ENCODE measurements at regions not wholly inside any gene's neighbourhood (a gene's known extent, or its start where the extent isn't known, plus 50 kb on each side); places are given as distances from the start of the nearest gene placed in this dataset.

DNA sequence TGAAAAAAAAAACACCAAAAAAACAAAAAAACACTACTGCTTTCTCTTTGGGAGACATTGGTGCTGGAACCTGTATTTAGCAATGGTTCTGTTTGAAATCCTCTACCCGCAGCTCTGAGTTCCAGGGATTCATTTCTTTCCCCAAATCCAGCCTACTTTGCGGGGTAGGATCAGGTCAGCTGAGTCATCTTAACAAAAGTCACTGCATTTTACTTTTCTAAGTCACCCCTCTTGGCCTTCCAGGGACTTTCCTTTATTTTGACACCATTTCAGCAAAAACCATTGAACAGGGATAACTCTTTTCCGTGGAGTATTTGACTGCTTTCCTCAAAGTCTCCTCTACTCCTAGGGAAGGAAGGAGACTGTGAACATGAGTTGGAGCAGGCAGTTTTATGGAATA is 837.6 kb downstream of the MAFB start:
- TF ChIP-seq POLR2AphosphoS5 (IDR thresholded peaks at IDR 0.05; ENCODE audit: insufficient read depth in 1 of 2, low read depth in 1 of 2) = no peak
- TF ChIP-seq POLR2A (IDR thresholded peaks at IDR 0.05) = no peak
- TF ChIP-seq, protein P1, sequence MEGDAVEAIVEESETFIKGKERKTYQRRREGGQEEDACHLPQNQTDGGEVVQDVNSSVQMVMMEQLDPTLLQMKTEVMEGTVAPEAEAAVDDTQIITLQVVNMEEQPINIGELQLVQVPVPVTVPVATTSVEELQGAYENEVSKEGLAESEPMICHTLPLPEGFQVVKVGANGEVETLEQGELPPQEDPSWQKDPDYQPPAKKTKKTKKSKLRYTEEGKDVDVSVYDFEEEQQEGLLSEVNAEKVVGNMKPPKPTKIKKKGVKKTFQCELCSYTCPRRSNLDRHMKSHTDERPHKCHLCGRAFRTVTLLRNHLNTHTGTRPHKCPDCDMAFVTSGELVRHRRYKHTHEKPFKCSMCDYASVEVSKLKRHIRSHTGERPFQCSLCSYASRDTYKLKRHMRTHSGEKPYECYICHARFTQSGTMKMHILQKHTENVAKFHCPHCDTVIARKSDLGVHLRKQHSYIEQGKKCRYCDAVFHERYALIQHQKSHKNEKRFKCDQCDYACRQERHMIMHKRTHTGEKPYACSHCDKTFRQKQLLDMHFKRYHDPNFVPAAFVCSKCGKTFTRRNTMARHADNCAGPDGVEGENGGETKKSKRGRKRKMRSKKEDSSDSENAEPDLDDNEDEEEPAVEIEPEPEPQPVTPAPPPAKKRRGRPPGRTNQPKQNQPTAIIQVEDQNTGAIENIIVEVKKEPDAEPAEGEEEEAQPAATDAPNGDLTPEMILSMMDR (IDR thresholded peaks at IDR 0.05) = no peak
- DNase-seq (ENCODE audit: extremely low spot score in 2 of 2) = no peak
- peaks cover 20% of the 10 kb centered on the region for H3K4me1 ChIP-seq
- intact Hi-C loops (cut with DNase I) = no loop called here
- H3K36me3 ChIP-seq = no peaks in the 10 kb centered on the region
- no peak overlapping the region for H3K27ac ChIP-seq
- H3K27me3 ChIP-seq = no peaks in the 10 kb centered on the region
- no peaks in the 10 kb centered on the region for H3K9me3 ChIP-seq
- H3K4me3 ChIP-seq = no peak overlapping the region

DNA sequence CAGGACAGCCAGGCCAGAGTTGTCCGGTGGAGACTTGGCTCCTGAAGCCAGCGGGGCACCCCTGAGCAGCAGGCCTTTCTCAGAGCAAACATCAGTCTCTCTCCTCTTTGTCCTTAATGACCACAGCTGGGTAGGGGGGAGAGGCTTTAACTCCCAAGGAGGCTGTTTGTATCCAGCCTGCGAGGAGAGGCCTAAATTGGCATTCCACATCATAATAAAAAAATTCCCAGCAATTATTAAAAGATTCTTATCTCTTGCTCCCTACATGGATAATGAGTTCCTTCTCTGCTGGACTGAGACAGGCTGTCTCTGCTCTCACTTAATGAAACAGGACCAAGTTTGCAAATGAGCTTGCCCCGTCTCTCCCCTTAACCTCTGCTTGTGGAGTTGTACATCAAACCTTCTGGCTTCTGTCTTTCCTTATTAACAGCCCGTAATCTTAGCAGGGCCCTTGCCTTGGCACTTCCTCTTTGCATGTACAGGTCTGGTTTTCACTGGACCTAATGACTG is 838.2 kb downstream of the MAFB start:
- intact Hi-C loops (cut with DNase I) = no loop called here
- TF ChIP-seq POLR2A (IDR thresholded peaks at IDR 0.05) = no peak
- no peak for TF ChIP-seq POLR2AphosphoS5 (IDR thresholded peaks at IDR 0.05; ENCODE audit: insufficient read depth in 1 of 2, low read depth in 1 of 2)
- TF ChIP-seq, protein P1 (IDR thresholded peaks at IDR 0.05) = no peak
- no peaks in the 10 kb centered on the region for H3K27me3 ChIP-seq
- H3K4me1 ChIP-seq = peaks cover 20% of the 10 kb centered on the region
- H3K4me3 ChIP-seq = no peak overlapping the region
- no peak for DNase-seq (ENCODE audit: extremely low spot score in 2 of 2)
- no peak overlapping the region for H3K27ac ChIP-seq
- no peaks in the 10 kb centered on the region for H3K36me3 ChIP-seq
- no peaks in the 10 kb centered on the region for H3K9me3 ChIP-seq

DNA sequence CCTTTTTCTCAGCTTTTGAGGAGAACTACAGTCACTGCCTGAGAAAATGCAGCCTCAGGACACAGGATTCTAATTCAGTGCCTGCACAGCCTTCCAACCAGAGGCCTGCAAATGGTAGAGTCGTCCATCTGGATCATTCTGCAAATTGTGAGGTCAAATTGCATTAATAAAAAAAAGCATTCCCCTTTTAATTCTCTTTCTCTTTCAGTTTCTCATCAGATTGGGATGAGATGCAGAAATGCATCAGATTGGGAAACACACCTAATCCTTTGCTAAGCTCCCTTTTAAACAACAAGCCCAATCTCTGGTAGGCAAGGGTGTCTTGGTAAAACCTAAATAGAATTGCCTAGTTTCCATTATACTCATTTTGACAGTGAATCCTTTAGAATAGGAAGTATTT is 838.8 kb downstream of the MAFB start:
- no peak overlapping the region for H3K27ac ChIP-seq

DNA sequence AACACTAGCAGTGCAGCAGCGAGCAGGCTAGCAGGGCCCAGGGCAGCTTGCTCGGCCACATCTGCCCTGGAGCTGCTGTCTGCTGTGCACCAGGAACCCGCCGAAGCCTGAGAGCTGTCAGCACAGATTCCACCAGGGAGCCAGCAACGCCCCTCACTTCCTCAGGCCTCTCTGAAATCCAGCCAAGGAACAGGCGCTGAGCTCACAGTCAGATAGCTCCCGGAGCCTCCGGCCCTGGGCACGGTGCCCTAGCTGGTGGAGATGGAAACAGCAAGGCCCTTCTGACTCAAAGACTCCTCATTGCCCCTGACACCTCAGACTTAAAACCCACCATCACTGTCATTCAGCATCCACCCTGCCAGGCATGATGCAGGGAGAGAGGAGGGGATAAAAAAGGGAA is 839.4 kb downstream of the MAFB start:
- DNase-seq (ENCODE audit: extremely low spot score in 2 of 2) = no peak

More for the DNA sequence above, 838.8 kb downstream of the MAFB start:
- no peak for TF ChIP-seq POLR2A (IDR thresholded peaks at IDR 0.05)
- TF ChIP-seq, protein P1 (IDR thresholded peaks at IDR 0.05) = no peak
- no peak for TF ChIP-seq POLR2AphosphoS5 (IDR thresholded peaks at IDR 0.05; ENCODE audit: insufficient read depth in 1 of 2, low read depth in 1 of 2)
- intact Hi-C loops (cut with DNase I) = no loop called here
- no peak for DNase-seq (ENCODE audit: extremely low spot score in 2 of 2)
- H3K27me3 ChIP-seq = no peaks in the 10 kb centered on the region
- H3K36me3 ChIP-seq = no peaks in the 10 kb centered on the region
- no peaks in the 10 kb centered on the region for H3K9me3 ChIP-seq
- no peak overlapping the region for H3K4me3 ChIP-seq
- H3K4me1 ChIP-seq = peaks cover 20% of the 10 kb centered on the region

DNA sequence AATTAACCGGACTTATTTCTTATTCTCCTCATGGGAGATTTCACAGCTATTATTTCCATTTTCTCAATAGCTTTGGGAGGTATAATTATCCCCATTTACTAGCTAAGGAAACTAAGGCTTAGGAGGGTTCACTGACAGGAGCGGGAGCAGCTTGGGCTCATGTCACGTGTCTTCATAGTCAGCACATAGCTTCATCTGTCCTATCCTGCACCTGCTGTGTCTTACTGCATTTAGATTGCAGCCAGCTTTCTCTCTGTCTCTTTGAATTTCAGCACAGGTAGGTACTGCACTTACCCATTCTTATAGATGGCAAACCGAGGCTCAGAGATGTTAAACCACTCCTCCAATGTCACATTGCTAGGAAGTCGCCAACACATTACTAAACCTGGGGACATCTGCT is 839.9 kb downstream of the MAFB start:
- H3K27ac ChIP-seq = no peak overlapping the region
- peaks cover 20% of the 10 kb centered on the region for H3K4me1 ChIP-seq
- H3K36me3 ChIP-seq = no peaks in the 10 kb centered on the region
- TF ChIP-seq POLR2AphosphoS5 (IDR thresholded peaks at IDR 0.05; ENCODE audit: insufficient read depth in 1 of 2, low read depth in 1 of 2) (no peak), POLR2A (IDR thresholded peaks at IDR 0.05) (no peak)
- TF ChIP-seq, protein P1 (IDR thresholded peaks at IDR 0.05) = no peak
- no peak for DNase-seq (ENCODE audit: extremely low spot score in 2 of 2)
- H3K4me3 ChIP-seq = no peak overlapping the region
- intact Hi-C loops (cut with DNase I) = no loop called here
- no peaks in the 10 kb centered on the region for H3K27me3 ChIP-seq
- H3K9me3 ChIP-seq = no peaks in the 10 kb centered on the region

More for the DNA sequence above, 839.4 kb downstream of the MAFB start:
- no peak overlapping the region for H3K27ac ChIP-seq
- intact Hi-C loops (cut with DNase I) = no loop called here
- H3K9me3 ChIP-seq = no peaks in the 10 kb centered on the region
- peaks cover 20% of the 10 kb centered on the region for H3K4me1 ChIP-seq
- H3K27me3 ChIP-seq = no peaks in the 10 kb centered on the region
- no peaks in the 10 kb centered on the region for H3K36me3 ChIP-seq
- TF ChIP-seq, protein P1 (IDR thresholded peaks at IDR 0.05) = no peak
- TF ChIP-seq POLR2A (IDR thresholded peaks at IDR 0.05) (no peak), POLR2AphosphoS5 (IDR thresholded peaks at IDR 0.05; ENCODE audit: insufficient read depth in 1 of 2, low read depth in 1 of 2) (no peak)
- H3K4me3 ChIP-seq = no peak overlapping the region
